Karpas-422 (cell line): ENCODE measurements at regions not wholly inside any gene's neighbourhood (a gene's known extent, or its start where the extent isn't known, plus 50 kb on each side); places are given as distances from the start of the nearest gene placed in this dataset.
"Not testable (repeated sequence)": the region's sequence is repeated elsewhere in the genome, so short reads cannot be mapped to it uniquely, and the experiment has no call there.

ENCODE experiments used
- DNase-seq: peaks from one replicate; pipeline ENCODE4 v3.0.0-alpha.2; 2015
- H2AFZ ChIP-seq: fragments of 200-600 bp; sonication (generic); 2 replicates; pipeline ENCODE4 v1.6.1; 2014; ENCODE audit warnings: antibody characterized with exemption, low read length, mixed read lengths
- H3K27ac ChIP-seq: fragments of 200-600 bp; sonication (generic); 2 replicates; pipeline ENCODE4 v1.5.1; 2014; ENCODE audit warnings: mild to moderate bottlenecking, low read length, moderate library complexity
- H3K27me3 ChIP-seq: fragments of 200-600 bp; sonication (generic); 2 replicates; pipeline ENCODE4 v1.6.1; 2014; ENCODE audit warnings: low read length, mixed read lengths
- H3K36me3 ChIP-seq: fragments of 200-600 bp; sonication (generic); 2 replicates; pipeline ENCODE4 v1.6.1; 2014; ENCODE audit warnings: low read length, mixed read lengths; ENCODE audit not compliant: insufficient read depth
- H3K4me1 ChIP-seq: fragments of 200-600 bp; sonication (generic); 2 replicates; pipeline ENCODE4 v1.6.1; 2014; ENCODE audit warnings: mild to moderate bottlenecking, low read length, mixed read lengths
- H3K4me2 ChIP-seq: fragments of 200-600 bp; sonication (generic); 2 replicates; pipeline ENCODE4 v1.6.1; 2014; ENCODE audit warnings: low read length, low read depth, mild to moderate bottlenecking; ENCODE audit not compliant: poor library complexity, severe bottlenecking
- H3K4me3 ChIP-seq: fragments of 200-600 bp; sonication (generic); 2 replicates; pipeline ENCODE4 v1.5.1; 2014; ENCODE audit warnings: mild to moderate bottlenecking, antibody characterized with exemption, low read length, mixed read lengths
- H3K79me2 ChIP-seq: fragments of 200-600 bp; sonication (generic); 2 replicates; pipeline ENCODE4 v1.6.1; 2014; ENCODE audit warnings: mild to moderate bottlenecking, low read length, mixed read lengths
- H3K9ac ChIP-seq: fragments of 200-600 bp; sonication (generic); 2 replicates; pipeline ENCODE4 v1.6.0; 2014; ENCODE audit warnings: low read length
- H3K9me2 ChIP-seq: fragments of 200-600 bp; sonication (generic), shearing (Covaris generic); replicated peaks from 2 replicates; pipeline ENCODE4 v1.6.0; 2014; ENCODE audit warnings: mild to moderate bottlenecking, low read length, moderate library complexity; ENCODE audit not compliant: insufficient read depth
- H3K9me3 ChIP-seq: fragments of 300-700, 200-600 bp; sonication (generic); 2 replicates; pipeline ENCODE4 v1.6.1; 2014; ENCODE audit warnings: low read length, mixed read lengths
- H4K20me1 ChIP-seq: fragments of 200-600 bp; sonication (generic); 2 replicates; pipeline ENCODE4 v1.6.1; 2014; ENCODE audit warnings: mild to moderate bottlenecking, antibody characterized with exemption, low read length, low read depth; ENCODE audit not compliant: insufficient read depth

GRCh38 chr20:48039514-48039913 lies 254.2 kb upstream of the SULF2 start:
- Histone ChIP-seq H3K27ac (no peak overlapping the region), H3K9me3 (no peaks in the 10 kb centered on the region), H3K9me2 (no peaks in the 10 kb centered on the region), H4K20me1 (no peaks in the 10 kb centered on the region), H2AFZ (no peak overlapping the region), H3K27me3 (no peaks in the 10 kb centered on the region), H3K4me2 (no peak overlapping the region), H3K79me2 (no peaks in the 10 kb centered on the region), H3K36me3 (no peaks in the 10 kb centered on the region), H3K4me1 (no peaks in the 10 kb centered on the region), H3K9ac (no peak overlapping the region), H3K4me3 (no peak overlapping the region)
- DNase-seq: no peak

- Histone ChIP-seq H3K27me3 (no peaks in the 10 kb centered on the region), H3K27ac (no peak overlapping the region), H2AFZ (no peak overlapping the region), H3K4me1 (no peaks in the 10 kb centered on the region), H3K9ac (no peak overlapping the region), H3K36me3 (no peaks in the 10 kb centered on the region), H3K9me3 (no peaks in the 10 kb centered on the region), H3K9me2 (no peaks in the 10 kb centered on the region), H3K4me2 (no peak overlapping the region), H3K79me2 (no peaks in the 10 kb centered on the region), H4K20me1 (no peaks in the 10 kb centered on the region), H3K4me3 (no peak overlapping the region)
- DNase-seq: no peak
Measured at GRCh38 chr20:48038713-48039112, 253.4 kb upstream of the SULF2 start.

- not testable (repeated sequence) for H4K20me1 ChIP-seq, H3K9ac ChIP-seq, DNase-seq, H3K27me3 ChIP-seq, H3K9me3 ChIP-seq, H3K9me2 ChIP-seq, H3K36me3 ChIP-seq, H3K4me2 ChIP-seq, H3K4me3 ChIP-seq, H3K27ac ChIP-seq, H3K79me2 ChIP-seq, H2AFZ ChIP-seq, H3K4me1 ChIP-seq
Measured at GRCh38 chr20:48037798-48038197, 252.5 kb upstream of the SULF2 start.

GRCh38 chr20:48035961-48036731 lies 250.9 kb upstream of the SULF2 start:
- H3K9me3 ChIP-seq: no peaks in the 10 kb centered on the region
- H2AFZ ChIP-seq: no peak overlapping the region
- H3K4me2 ChIP-seq: no peak overlapping the region
- H3K79me2 ChIP-seq: no peaks in the 10 kb centered on the region
- no peaks in the 10 kb centered on the region for H3K9me2 ChIP-seq
- DNase-seq: no peak
- H4K20me1 ChIP-seq: no peaks in the 10 kb centered on the region
- no peak overlapping the region for H3K9ac ChIP-seq
- no peak overlapping the region for H3K4me3 ChIP-seq
- H3K36me3 ChIP-seq: no peaks in the 10 kb centered on the region
- H3K27me3 ChIP-seq: no peaks in the 10 kb centered on the region
- no peak overlapping the region for H3K27ac ChIP-seq
- H3K4me1 ChIP-seq: no peaks in the 10 kb centered on the region

GRCh38 chr20:48034751-48035150 lies 249.5 kb upstream of the SULF2 start:
- Histone ChIP-seq H3K9ac (no peak overlapping the region), H3K4me3 (no peak overlapping the region), H4K20me1 (no peaks in the 10 kb centered on the region), H2AFZ (no peak overlapping the region), H3K27ac (no peak overlapping the region), H3K9me2 (no peaks in the 10 kb centered on the region), H3K4me1 (no peaks in the 10 kb centered on the region), H3K79me2 (no peaks in the 10 kb centered on the region), H3K9me3 (no peaks in the 10 kb centered on the region), H3K36me3 (no peaks in the 10 kb centered on the region), H3K4me2 (no peak overlapping the region), H3K27me3 (no peaks in the 10 kb centered on the region)
- no peak for DNase-seq

GRCh38 chr20:48033005-48033404 lies 247.7 kb upstream of the SULF2 start:
- H3K9me3 ChIP-seq, DNase-seq, H3K27me3 ChIP-seq, H3K4me1 ChIP-seq, H3K36me3 ChIP-seq, H3K4me3 ChIP-seq, H3K9me2 ChIP-seq, H2AFZ ChIP-seq, H3K79me2 ChIP-seq, H3K4me2 ChIP-seq, H3K9ac ChIP-seq, H4K20me1 ChIP-seq, H3K27ac ChIP-seq: not testable (repeated sequence)

- no peak overlapping the region for H3K27ac ChIP-seq
- no peak overlapping the region for H3K4me2 ChIP-seq
- H3K4me3 ChIP-seq: no peak overlapping the region
- no peak overlapping the region for H2AFZ ChIP-seq
- DNase-seq: no peak
- H3K79me2 ChIP-seq: no peaks in the 10 kb centered on the region
- H4K20me1 ChIP-seq: no peaks in the 10 kb centered on the region
- H3K9ac ChIP-seq: no peak overlapping the region
- H3K9me3 ChIP-seq: no peaks in the 10 kb centered on the region
- H3K27me3 ChIP-seq: no peaks in the 10 kb centered on the region
- no peaks in the 10 kb centered on the region for H3K9me2 ChIP-seq
- no peaks in the 10 kb centered on the region for H3K4me1 ChIP-seq
- no peaks in the 10 kb centered on the region for H3K36me3 ChIP-seq
Measured at GRCh38 chr20:48031122-48031521, 245.8 kb upstream of the SULF2 start.

- no peak for DNase-seq
- H3K27me3 ChIP-seq: no peaks in the 10 kb centered on the region
- H3K4me1 ChIP-seq: no peaks in the 10 kb centered on the region
- H3K4me3 ChIP-seq: no peak overlapping the region
- no peaks in the 10 kb centered on the region for H3K36me3 ChIP-seq
- H3K9me3 ChIP-seq: no peaks in the 10 kb centered on the region
- H3K4me2 ChIP-seq: no peak overlapping the region
- no peaks in the 10 kb centered on the region for H4K20me1 ChIP-seq
- H3K27ac ChIP-seq: no peak overlapping the region
- no peak overlapping the region for H2AFZ ChIP-seq
- H3K9me2 ChIP-seq: no peaks in the 10 kb centered on the region
- H3K79me2 ChIP-seq: no peaks in the 10 kb centered on the region
- H3K9ac ChIP-seq: no peak overlapping the region
Measured at GRCh38 chr20:48026981-48027592, 241.8 kb upstream of the SULF2 start.
